Ishikawa (cell line): ENCODE measurements at regions not wholly inside any gene's neighbourhood (a gene's known extent, or its start where the extent isn't known, plus 50 kb on each side); places are given as distances from the start of the nearest gene placed in this dataset.

Experiments
- EP300 ChIP-seq: IDR thresholded peaks from 2 replicates; pipeline ENCODE4 v1.6.1; 2012; ENCODE audit warnings: borderline replicate concordance
- MAX ChIP-seq: IDR thresholded peaks from 2 replicates; pipeline ENCODE4 v1.6.1; 2012
- TAF1 ChIP-seq: IDR thresholded peaks from 2 replicates; pipeline ENCODE4 v1.6.1; 2012; ENCODE audit warnings: low read depth, mild to moderate bottlenecking
- YY1 ChIP-seq: IDR thresholded peaks from 2 replicates; pipeline ENCODE4 v1.6.1; 2012; ENCODE audit warnings: low read depth
- ZBTB7A ChIP-seq: IDR thresholded peaks from 2 replicates; pipeline ENCODE4 v1.6.1; 2012; ENCODE audit warnings: low read depth
- TF ChIP-seq, protein P1 (sequence below): IDR thresholded peaks from 2 replicates; pipeline ENCODE4 v1.6.1; 2012; ENCODE audit warnings: low read depth, mild to moderate bottlenecking

GRCh38 chr5:97338729-97339128 is 155.7 kb upstream of the RIOK2 start:
- TF ChIP-seq MAX, result no peak
- no peak for TF ChIP-seq TAF1
- no peak for TF ChIP-seq ZBTB7A
- no peak for TF ChIP-seq EP300
- TF ChIP-seq, protein P1, sequence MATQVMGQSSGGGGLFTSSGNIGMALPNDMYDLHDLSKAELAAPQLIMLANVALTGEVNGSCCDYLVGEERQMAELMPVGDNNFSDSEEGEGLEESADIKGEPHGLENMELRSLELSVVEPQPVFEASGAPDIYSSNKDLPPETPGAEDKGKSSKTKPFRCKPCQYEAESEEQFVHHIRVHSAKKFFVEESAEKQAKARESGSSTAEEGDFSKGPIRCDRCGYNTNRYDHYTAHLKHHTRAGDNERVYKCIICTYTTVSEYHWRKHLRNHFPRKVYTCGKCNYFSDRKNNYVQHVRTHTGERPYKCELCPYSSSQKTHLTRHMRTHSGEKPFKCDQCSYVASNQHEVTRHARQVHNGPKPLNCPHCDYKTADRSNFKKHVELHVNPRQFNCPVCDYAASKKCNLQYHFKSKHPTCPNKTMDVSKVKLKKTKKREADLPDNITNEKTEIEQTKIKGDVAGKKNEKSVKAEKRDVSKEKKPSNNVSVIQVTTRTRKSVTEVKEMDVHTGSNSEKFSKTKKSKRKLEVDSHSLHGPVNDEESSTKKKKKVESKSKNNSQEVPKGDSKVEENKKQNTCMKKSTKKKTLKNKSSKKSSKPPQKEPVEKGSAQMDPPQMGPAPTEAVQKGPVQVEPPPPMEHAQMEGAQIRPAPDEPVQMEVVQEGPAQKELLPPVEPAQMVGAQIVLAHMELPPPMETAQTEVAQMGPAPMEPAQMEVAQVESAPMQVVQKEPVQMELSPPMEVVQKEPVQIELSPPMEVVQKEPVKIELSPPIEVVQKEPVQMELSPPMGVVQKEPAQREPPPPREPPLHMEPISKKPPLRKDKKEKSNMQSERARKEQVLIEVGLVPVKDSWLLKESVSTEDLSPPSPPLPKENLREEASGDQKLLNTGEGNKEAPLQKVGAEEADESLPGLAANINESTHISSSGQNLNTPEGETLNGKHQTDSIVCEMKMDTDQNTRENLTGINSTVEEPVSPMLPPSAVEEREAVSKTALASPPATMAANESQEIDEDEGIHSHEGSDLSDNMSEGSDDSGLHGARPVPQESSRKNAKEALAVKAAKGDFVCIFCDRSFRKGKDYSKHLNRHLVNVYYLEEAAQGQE, result no peak
- TF ChIP-seq YY1, result no peak
